H1 (cell line): ENCODE measurements at regions not wholly inside any gene's neighbourhood (a gene's known extent, or its start where the extent isn't known, plus 50 kb on each side); places are given as distances from the start of the nearest gene placed in this dataset.

Experiments
- CTCF ChIA-PET: fragments of 300-600 bp; sonication (Branson Sonifier 250); formaldehyde crosslinking; loops from one replicate; lab custom pipeline; 2021; ENCODE audit not compliant: partially characterized antibody; lab: Charles Lee
- POLR2A ChIA-PET: fragments of 300-600 bp; sonication (Branson Sonifier 250); formaldehyde crosslinking; loops from one replicate; lab custom pipeline; 2021; ENCODE audit warnings: inconsistent platforms; ENCODE audit not compliant: partially characterized antibody; lab: Charles Lee
- DNase-seq, 2 experiments: peaks; one replicate each; pipeline versions ENCODE4 v3.0.0 to v3.0.0-alpha.2; 2010 to 2022; ENCODE audit warnings: low spot score in 2 of 2, low read depth in 1 of 2, mixed read lengths in 1 of 2
- FAIRE-seq: peaks from 2 replicates; lab custom pipeline; 2011; peaks lifted over from hg19 to GRCh38; lab: Jason Lieb, UNC
- H2AFZ ChIP-seq: 2 replicates; pipeline ENCODE4 v1.8.1; 2012; ENCODE audit warnings: low read length, inconsistent platforms
- H2AK5ac ChIP-seq: 2 replicates; pipeline ENCODE4 v1.6.1; 2013; ENCODE audit warnings: low read depth, low read length
- H2BK120ac ChIP-seq: replicated peaks from 2 replicates; pipeline ENCODE3; 2013; ENCODE audit warnings: low read depth, low read length, inconsistent platforms
- H2BK12ac ChIP-seq: 2 replicates; pipeline ENCODE4 v1.6.1; 2013; ENCODE audit warnings: low read depth, low read length
- H2BK15ac ChIP-seq: 2 replicates; pipeline ENCODE4 v1.6.1; 2013; ENCODE audit warnings: low read length
- H2BK20ac ChIP-seq: 2 replicates; pipeline ENCODE4 v1.6.1; 2013; ENCODE audit warnings: low read length
- H2BK5ac ChIP-seq: 2 replicates; pipeline ENCODE4 v1.6.1; 2013; ENCODE audit warnings: low read depth, low read length
- H3K14ac ChIP-seq: 2 replicates; pipeline ENCODE4 v1.6.1; 2013; ENCODE audit warnings: inconsistent platforms; ENCODE audit not compliant: insufficient read length
- H3K18ac ChIP-seq: 2 replicates; pipeline ENCODE4 v1.6.1; 2013; ENCODE audit warnings: low read length; ENCODE audit errors: extremely low read depth
- H3K23ac ChIP-seq: 2 replicates; pipeline ENCODE4 v1.6.1; 2013; ENCODE audit warnings: inconsistent platforms; ENCODE audit not compliant: insufficient read length
- H3K23me2 ChIP-seq: 2 replicates; pipeline ENCODE4 v1.6.1; 2013; ENCODE audit warnings: low read depth, low read length
- H3K27ac ChIP-seq: 2 replicates; pipeline ENCODE4 v1.6.1; 2011; ENCODE audit warnings: low read depth, low read length, inconsistent platforms
- H3K27me3 ChIP-seq, 4 experiments: replicated peaks in 1 of 4; 1 replicate in 1 of 4; 2 replicates in 3 of 4; pipeline versions ENCODE4 v1.6.1 to v1.8.1; 2011 to 2013; ENCODE audit warnings: low read length in 3 of 4, mild to moderate bottlenecking in 3 of 4, inconsistent platforms in 2 of 4, mixed read lengths in 2 of 4, moderate library complexity in 1 of 4; ENCODE audit not compliant: control insufficient read depth in 3 of 4, insufficient read depth in 3 of 4; ENCODE audit errors: extremely low read depth in 1 of 4
- H3K36me3 ChIP-seq, 4 experiments: 2 replicates each; pipeline versions ENCODE4 v1.6.1 to v1.8.1; 2011 to 2013; ENCODE audit warnings: mild to moderate bottlenecking in 4 of 4, low read length in 3 of 4, moderate library complexity in 2 of 4, control low read depth in 1 of 4, inconsistent platforms in 1 of 4; ENCODE audit not compliant: insufficient read depth in 4 of 4, control insufficient read depth in 2 of 4
- H3K4ac ChIP-seq: replicated peaks from 2 replicates; pipeline ENCODE3; 2013; ENCODE audit warnings: low read length, low read depth, mixed read lengths, inconsistent platforms; ENCODE audit not compliant: insufficient read length
- H3K4me1 ChIP-seq, 4 experiments: replicated peaks in 1 of 4; 1 replicate in 1 of 4; 2 replicates in 3 of 4; pipeline versions ENCODE4 v1.6.1 to v1.8.1; 2011 to 2013; ENCODE audit warnings: low read length in 3 of 4, inconsistent platforms in 2 of 4, mixed read lengths in 1 of 4; ENCODE audit not compliant: insufficient read depth in 4 of 4, control insufficient read depth in 3 of 4
- H3K4me2 ChIP-seq, 2 experiments: 2 replicates each; pipeline versions ENCODE4 v1.6.1 to v1.8.1; 2011 to 2013; ENCODE audit warnings: low read depth in 2 of 2, low read length in 2 of 2, control low read depth in 1 of 2, inconsistent platforms in 1 of 2, mild to moderate bottlenecking in 1 of 2; ENCODE audit not compliant: insufficient read depth in 1 of 2
- H3K4me3 ChIP-seq, 4 experiments: fragments of 200-600, 300-600 bp in 1 of 4; sonication (generic), shearing (Covaris generic), sonication (Bioruptor Twin) in 1 of 4; 2 replicates each; pipeline versions ENCODE4 v1.5.1 to v1.8.1; 2011 to 2016; ENCODE audit warnings: low read length in 4 of 4, low read depth in 3 of 4, control low read depth in 2 of 4, inconsistent platforms in 2 of 4, mild to moderate bottlenecking in 2 of 4, mixed read lengths in 1 of 4, moderate library complexity in 1 of 4; ENCODE audit not compliant: insufficient read depth in 2 of 4; ENCODE audit errors: extremely low read depth in 1 of 4
- H3K56ac ChIP-seq: replicated peaks from 2 replicates; pipeline ENCODE3; 2013; ENCODE audit warnings: low read depth, mild to moderate bottlenecking, mixed read lengths, low read length, inconsistent platforms; ENCODE audit not compliant: insufficient read length
- H3K79me1 ChIP-seq: 2 replicates; pipeline ENCODE4 v1.6.1; 2013; ENCODE audit warnings: low read depth, low read length, control low read depth
- H3K79me2 ChIP-seq, 2 experiments: 2 replicates each; pipeline versions ENCODE4 v1.6.1 to v1.8.1; 2012 to 2013; ENCODE audit warnings: low read length in 2 of 2, mild to moderate bottlenecking in 2 of 2, inconsistent platforms in 1 of 2; ENCODE audit not compliant: insufficient read depth in 2 of 2, control insufficient read depth in 1 of 2
- H3K9ac ChIP-seq, 4 experiments: replicated peaks in 1 of 4; 1 replicate in 1 of 4; 2 replicates in 3 of 4; pipeline versions ENCODE4 v1.6.1 to v1.8.1; 2011 to 2013; ENCODE audit warnings: low read depth in 3 of 4, low read length in 3 of 4, control low read depth in 2 of 4, mild to moderate bottlenecking in 2 of 4, moderate library complexity in 2 of 4, inconsistent platforms in 1 of 4; ENCODE audit errors: extremely low read depth in 1 of 4
- H3K9me3 ChIP-seq, 2 experiments: 2 replicates each; pipeline versions ENCODE4 v1.6.1 to v1.8.1; 2012 to 2013; ENCODE audit warnings: mild to moderate bottlenecking in 2 of 2, moderate library complexity in 2 of 2, control low read depth in 1 of 2, inconsistent platforms in 1 of 2, low read depth in 1 of 2, low read length in 1 of 2, mixed read lengths in 1 of 2; ENCODE audit not compliant: insufficient read depth in 2 of 2
- H4K20me1 ChIP-seq, 2 experiments: replicated peaks in 1 of 2; 2 replicates each; pipeline versions ENCODE3 to v1.8.1; 2011 to 2013; ENCODE audit warnings: inconsistent platforms in 2 of 2, low read length in 2 of 2, mild to moderate bottlenecking in 1 of 2; ENCODE audit not compliant: insufficient read depth in 2 of 2, control insufficient read depth in 1 of 2
- H4K5ac ChIP-seq: 2 replicates; pipeline ENCODE4 v1.6.1; 2013; ENCODE audit warnings: low read length, low read depth, mixed read lengths, inconsistent platforms; ENCODE audit not compliant: insufficient read length
- H4K8ac ChIP-seq: 2 replicates; pipeline ENCODE4 v1.8.0; 2013; ENCODE audit warnings: mild to moderate bottlenecking, moderate library complexity, low read length, inconsistent platforms; ENCODE audit not compliant: insufficient read depth; ENCODE audit errors: extremely low read depth
- H4K91ac ChIP-seq: replicated peaks from 2 replicates; pipeline ENCODE3; 2013; ENCODE audit warnings: low read length, mixed read lengths, inconsistent platforms; ENCODE audit not compliant: insufficient read length
- ATF2 ChIP-seq: IDR thresholded peaks from 2 replicates; pipeline ENCODE4 v1.6.1; 2012; ENCODE audit warnings: low read length, inconsistent platforms
- EP300 ChIP-seq, 2 experiments: IDR thresholded peaks; 1 replicate in 1 of 2; 2 replicates in 1 of 2; pipeline ENCODE4 v1.6.1; 2011 to 2012; ENCODE audit warnings: low read depth in 2 of 2, low read length in 2 of 2, mild to moderate bottlenecking in 2 of 2, borderline replicate concordance in 1 of 2, inconsistent platforms in 1 of 2, moderate library complexity in 1 of 2
- FOSL1 ChIP-seq: IDR thresholded peaks from 2 replicates; pipeline ENCODE4 v1.6.1; 2011; ENCODE audit warnings: mild to moderate bottlenecking, low read depth, low read length, moderate library complexity; ENCODE audit not compliant: insufficient read depth
- GTF2F1 ChIP-seq: IDR thresholded peaks from 2 replicates; pipeline ENCODE4 v1.6.1; 2012; ENCODE audit warnings: low read depth, low read length, improper control_type of control experiment, borderline replicate concordance
- KDM1A ChIP-seq: fragments of 200-600, 300-600 bp; sonication (generic); IDR thresholded peaks from 2 replicates; pipeline ENCODE4 v1.7.1; 2016; ENCODE audit warnings: mild to moderate bottlenecking, low read length, borderline replicate concordance
- MAX ChIP-seq: IDR thresholded peaks from 2 replicates; pipeline ENCODE4 v1.6.1; 2012; ENCODE audit warnings: inconsistent platforms
- NRF1 ChIP-seq: IDR thresholded peaks from 2 replicates; pipeline ENCODE4 v1.6.1; 2011; ENCODE audit warnings: mild to moderate bottlenecking, low read depth, low read length, improper control_type of control experiment
- POU5F1 ChIP-seq: IDR thresholded peaks from 2 replicates; pipeline ENCODE4 v1.6.1; 2011; ENCODE audit warnings: low read depth, mild to moderate bottlenecking, low read length, moderate library complexity
- RBBP5 ChIP-seq: IDR thresholded peaks from 2 replicates; pipeline ENCODE4 v1.7.1; 2012; ENCODE audit warnings: low read depth, mild to moderate bottlenecking, inconsistent platforms, low read length, moderate library complexity, borderline replicate concordance
- SP1 ChIP-seq: IDR thresholded peaks from 2 replicates; pipeline ENCODE4 v1.6.1; 2011; ENCODE audit warnings: low read depth, low read length
- TAF1 ChIP-seq: IDR thresholded peaks from 2 replicates; pipeline ENCODE4 v1.6.1; 2011; ENCODE audit warnings: mild to moderate bottlenecking, low read depth, low read length
- WGBS, 2 experiments: shearing (Covaris generic) in 1 of 2; methylation state at CpG; one replicate each; pipeline versions ENCODE4 v1.1.6 to v1.1.7; 2013 to 2015; ENCODE audit warnings: low lambda C conversion rate in 2 of 2, mixed read lengths in 2 of 2, inconsistent platforms in 1 of 2, low coverage in 1 of 2, missing lambda C conversion rate in 1 of 2; ENCODE audit not compliant: insufficient replicate concordance in 2 of 2, insufficient coverage in 1 of 2, insufficient read length in 1 of 2; ENCODE audit errors: extremely low coverage in 1 of 2, missing lambda C conversion rate in 1 of 2; 5-methylcytosine and 5-hydroxymethylcytosine counted together

GRCh38 chr3:106249159-106249558 is 380.3 kb upstream of the CBLB start:
- no peaks in the 10 kb centered on the region for H3K79me2 ChIP-seq
- H2AFZ ChIP-seq: no peak overlapping the region
- no peak overlapping the region for H4K5ac ChIP-seq
- H2BK5ac ChIP-seq: no peak overlapping the region
- no peak overlapping the region for H2BK20ac ChIP-seq
- WGBS, 2 experiments: 87% methylated on average over 2 of the region's 2 CpGs; no CpG with 5 or more reads in 1 of the 2 experiments
- H3K4me2 ChIP-seq: no peak overlapping the region
- no peaks in the 10 kb centered on the region for H3K27me3 ChIP-seq
- H4K20me1 ChIP-seq: no peaks in the 10 kb centered on the region
- H2BK15ac ChIP-seq: no peak overlapping the region
- H3K36me3 ChIP-seq: no peaks in the 10 kb centered on the region
- no peaks in the 10 kb centered on the region for H3K23me2 ChIP-seq
- H3K56ac ChIP-seq: no peak overlapping the region
- H3K18ac ChIP-seq: no peak overlapping the region
- H2BK12ac ChIP-seq: no peak overlapping the region
- H2AK5ac ChIP-seq: no peak overlapping the region
- H3K27ac ChIP-seq: no peak overlapping the region
- POLR2A ChIA-PET: no interaction called here
- CTCF ChIA-PET: no interaction called here
- no peak overlapping the region for H4K91ac ChIP-seq
- no peak overlapping the region for H3K14ac ChIP-seq
- H2BK120ac ChIP-seq: no peak overlapping the region
- H3K9me3 ChIP-seq: peaks cover 8 to 12% of the 10 kb centered on the region in 2 experiments; a peak in 3 of 4 replicates
- TF ChIP-seq POU5F1 (no peak), FOSL1 (no peak), MAX (no peak), ATF2 (no peak), SP1 (no peak), KDM1A (no peak), RBBP5 (no peak), TAF1 (no peak), EP300 (IDR thresholded peaks at IDR 0.05; ENCODE audit: borderline replicate concordance in 1 of 2, low read depth in 2 of 2, low read length in 2 of 2) (no peak), GTF2F1 (no peak), NRF1 (no peak)
- FAIRE-seq (no peak), DNase-seq (no peak)
- H3K4me3 ChIP-seq: no peak overlapping the region
- H3K9ac ChIP-seq: no peak overlapping the region
- H3K4me1 ChIP-seq: no peaks in the 10 kb centered on the region
- no peak overlapping the region for H3K4ac ChIP-seq
- H4K8ac ChIP-seq: no peak overlapping the region
- H3K23ac ChIP-seq: no peak overlapping the region
- H3K79me1 ChIP-seq: no peaks in the 10 kb centered on the region
